NCI-H187 (cell line): ENCODE measurements at regions not wholly inside any gene's neighbourhood (a gene's known extent, or its start where the extent isn't known, plus 50 kb on each side); places are given as distances from the start of the nearest gene placed in this dataset.

Source experiments
- DNase-seq, 2 experiments: peaks; one replicate each; lab custom pipeline; 2025; lab: John Stamatoyannopoulos, UW

GRCh38 chr2:120866071-120866470 is 130.4 kb downstream of the GLI2 start:
- no peak for DNase-seq

DNA sequence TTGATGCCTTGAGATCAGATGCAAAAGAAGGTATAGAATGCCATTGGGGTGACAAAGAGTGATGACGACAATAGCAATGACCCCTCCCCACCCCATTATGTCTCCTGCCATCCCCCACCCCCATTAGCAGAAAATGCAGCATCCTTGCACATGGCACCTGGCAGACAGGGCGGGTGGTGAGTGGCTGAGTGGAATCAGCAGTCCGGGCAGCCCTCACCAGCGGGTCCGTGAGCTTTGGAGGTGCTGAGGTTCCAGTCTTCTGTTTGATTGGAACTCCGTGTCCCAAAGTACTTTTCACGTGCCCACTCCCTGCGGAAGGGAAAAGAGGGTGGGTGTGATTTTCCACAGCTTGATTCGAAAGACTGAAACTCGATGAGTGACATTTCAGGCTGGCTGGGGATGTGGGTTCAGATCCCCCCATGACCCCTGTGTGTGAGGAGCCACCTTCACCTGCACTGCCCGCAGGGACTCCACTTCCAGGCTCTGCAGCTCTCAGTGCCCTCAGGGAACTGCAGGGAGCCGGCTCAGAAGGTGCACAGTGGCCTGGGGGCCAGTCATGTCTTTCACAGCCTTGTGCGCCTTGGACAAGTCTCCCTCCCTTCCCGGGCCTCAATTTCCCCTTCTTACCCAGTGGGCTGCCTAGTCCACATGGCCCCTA is 130.9 kb downstream of the GLI2 start:
- no peak for DNase-seq

- no peak for DNase-seq
Measured at GRCh38 chr2:120867290-120868241, 131.9 kb downstream of the GLI2 start.

GRCh38 chr2:120868366-120868765 is 132.7 kb downstream of the GLI2 start:
- DNase-seq: no peak

DNA sequence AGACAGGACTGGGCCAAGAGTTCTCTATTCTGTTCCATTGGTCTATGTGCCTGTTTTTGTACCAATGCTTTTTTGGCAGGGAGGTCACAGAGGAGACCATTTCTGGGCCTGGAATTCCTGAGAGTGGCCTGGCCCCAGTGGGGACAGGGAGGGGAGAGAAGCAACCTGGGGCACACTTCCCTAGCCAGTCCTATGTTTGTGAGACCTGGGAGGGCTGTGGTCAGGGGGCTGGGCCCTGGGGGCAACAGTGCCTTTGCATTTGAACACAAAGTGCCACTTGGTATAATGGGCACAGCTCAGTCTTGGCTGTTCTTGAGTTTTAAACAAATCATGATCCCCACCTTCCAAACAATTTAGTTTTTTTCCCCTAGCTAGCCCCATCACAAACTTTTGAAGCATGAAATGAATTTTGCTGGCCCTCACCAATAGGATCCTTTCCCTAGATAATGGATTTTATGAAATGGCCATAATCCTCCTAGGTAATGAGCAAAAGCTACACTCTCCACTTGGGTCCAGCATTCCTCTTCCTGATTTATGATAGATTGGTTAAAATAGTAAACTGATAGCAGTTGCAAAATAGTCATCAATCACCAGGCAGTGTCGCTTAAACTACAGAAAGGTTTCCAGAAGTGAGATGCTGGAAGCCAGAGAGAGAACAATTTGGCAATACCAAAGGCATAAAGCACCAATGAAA is 133.5 kb downstream of the GLI2 start:
- no peak for DNase-seq

DNA sequence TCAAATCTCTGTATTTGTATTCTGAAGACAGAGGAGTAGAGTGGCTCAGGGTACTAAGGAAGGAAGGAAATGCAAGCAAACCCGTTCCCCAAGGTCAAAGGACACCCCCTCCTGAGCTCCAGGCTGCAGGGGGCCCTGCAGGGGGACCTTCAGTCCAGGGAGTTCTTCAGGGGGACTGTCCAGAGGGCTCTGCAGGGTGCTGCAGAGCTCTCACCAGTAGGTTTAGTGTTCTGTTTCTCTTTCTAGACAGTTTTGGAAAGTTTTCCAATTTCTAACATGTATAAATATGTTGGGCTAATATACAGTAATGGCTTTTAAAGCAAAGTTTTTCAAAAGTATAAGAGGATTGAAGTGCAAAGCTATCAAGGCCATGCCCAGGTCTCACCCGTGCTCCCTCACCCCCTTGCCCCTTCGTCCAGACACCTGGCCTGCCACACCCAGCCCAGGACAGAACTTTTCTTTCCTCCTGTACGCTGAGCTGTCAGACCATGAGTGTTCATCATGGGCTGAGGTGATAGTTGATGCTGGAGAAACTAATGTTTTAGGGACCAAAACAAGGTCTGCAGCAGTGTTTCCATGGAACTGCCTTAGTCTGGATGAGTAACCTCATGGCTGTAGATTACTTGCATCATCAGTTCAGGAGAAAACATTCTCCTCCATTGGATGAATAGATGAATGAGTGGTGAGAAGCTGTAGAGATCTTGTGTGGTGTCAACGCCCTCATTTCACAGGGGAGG is 134.2 kb downstream of the GLI2 start:
- DNase-seq: no peak

- no peak for DNase-seq
Measured at GRCh38 chr2:120870467-120870788, 134.8 kb downstream of the GLI2 start.

- DNase-seq: no peak
Measured at GRCh38 chr2:120871016-120871635, 135.5 kb downstream of the GLI2 start.

DNA sequence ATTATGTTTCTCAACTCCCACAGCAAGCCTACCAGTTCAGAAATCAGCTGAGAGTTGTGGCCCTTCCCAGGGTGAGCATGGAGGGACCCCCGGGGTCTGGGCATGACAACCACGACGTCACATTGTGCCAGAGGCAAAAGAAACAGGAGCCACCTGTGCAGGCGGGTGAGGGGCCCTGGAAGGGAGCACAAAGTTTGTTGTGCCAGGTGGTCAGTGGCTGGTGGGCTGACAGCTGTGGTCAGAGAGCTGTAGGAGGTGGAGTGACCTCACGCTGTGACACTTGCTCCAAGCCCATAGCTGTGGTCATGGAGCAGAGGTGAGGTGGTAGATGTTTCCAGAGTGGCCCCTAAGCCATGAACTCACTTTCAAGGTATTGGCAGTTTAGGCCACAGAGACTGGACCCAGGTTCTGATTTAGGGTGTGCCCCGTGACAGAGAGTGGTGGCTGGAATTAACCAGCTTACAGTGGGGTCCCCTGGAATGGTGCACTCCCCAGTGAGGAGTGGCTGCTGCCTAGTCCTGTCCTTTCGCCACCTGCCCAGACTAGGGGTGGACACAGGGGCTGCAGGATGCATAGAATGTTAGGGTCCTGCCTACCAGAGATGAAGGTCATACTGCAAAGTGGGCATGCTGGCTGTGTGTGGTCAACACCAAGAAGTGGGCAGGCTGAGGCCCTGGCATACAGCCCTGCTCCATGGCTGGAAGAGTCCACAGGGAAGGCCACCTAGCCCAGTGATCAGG is 136.4 kb downstream of the GLI2 start:
- DNase-seq: no peak

DNA sequence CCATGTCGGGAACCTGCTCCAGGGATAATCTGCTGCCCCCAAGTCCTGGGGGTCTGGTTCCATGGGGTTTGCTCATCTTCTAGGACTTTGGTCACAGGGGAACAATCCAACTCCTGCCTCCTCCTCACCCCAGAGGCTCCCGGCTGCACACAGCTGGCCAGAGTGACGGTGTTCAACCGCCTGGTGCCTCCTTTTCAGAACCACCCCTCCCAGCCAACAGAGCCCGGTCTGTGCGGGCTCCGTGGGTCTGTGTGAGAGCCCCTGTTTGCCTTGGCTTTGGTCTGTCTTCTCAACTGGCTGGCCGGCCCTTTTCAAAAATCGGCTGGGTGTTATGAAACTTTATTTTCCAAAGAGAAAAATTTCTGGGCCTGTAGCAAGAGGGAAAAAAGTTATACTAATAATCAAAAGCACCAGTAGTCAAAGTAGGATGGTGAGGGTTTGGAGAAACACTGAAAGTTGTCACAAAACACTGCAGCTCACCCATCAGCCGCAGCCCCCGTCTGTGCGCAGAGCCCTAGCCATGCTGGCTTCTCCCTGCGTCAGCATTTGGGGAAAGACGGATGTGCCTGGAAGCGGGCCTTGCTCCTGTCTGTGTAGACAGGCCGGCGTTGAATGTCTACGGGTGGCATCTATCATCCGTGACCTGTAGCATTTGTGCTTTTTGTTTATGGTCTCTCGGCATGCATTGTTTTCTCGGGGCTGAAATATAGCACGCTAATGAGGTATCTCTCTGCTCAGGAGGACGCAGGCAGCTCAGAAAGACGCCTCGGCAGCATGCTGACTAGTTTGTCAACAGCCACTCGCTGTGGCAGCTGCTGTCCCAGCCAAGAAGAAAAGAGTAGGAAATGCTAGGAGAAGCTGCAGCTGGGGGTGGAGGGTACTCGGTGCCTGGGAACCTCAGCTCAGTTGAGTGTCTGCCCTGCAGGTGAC is 138.6 kb downstream of the GLI2 start:
- DNase-seq: peak in 1 of 2 experiments; percentile 20

DNA sequence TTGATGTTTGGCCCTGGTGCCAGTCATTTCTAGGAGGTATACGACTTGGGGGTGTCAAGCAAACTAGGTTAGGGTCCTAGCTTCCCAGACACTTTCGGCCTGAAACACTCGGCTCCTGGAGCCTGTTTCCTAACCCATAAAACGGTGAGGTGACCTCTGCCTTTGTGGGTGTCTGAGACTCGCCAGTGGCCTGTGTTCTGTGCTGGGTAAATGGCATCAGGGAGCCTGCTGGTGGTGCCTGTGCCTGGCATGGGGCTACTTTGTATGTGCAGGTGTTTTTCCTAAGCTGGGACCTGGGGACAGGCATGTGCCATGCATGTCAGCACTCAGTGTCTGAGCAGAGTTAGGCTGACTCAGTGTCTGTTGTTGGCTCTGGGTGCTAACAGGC is 139.2 kb downstream of the GLI2 start:
- no peak for DNase-seq

DNA sequence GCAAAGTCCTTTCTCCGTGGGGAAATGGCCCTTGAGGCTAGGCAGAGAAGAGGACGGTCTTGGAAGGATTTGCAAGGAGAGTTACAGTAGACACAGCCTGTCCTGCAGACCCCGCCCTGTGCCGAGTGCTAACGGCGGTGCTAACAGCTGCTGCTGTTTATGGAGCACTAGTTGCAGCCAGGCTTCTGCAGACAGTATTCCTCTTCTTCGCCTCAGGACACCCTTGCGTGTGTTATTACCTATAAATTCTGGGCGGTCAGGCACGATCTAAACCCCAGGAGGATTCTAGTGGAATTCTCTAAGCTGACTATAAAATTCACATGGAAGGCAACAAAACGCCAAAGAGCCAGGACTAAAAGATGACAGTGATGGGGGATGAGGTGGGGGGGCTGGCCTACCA is 139.8 kb downstream of the GLI2 start:
- no peak for DNase-seq

- no peak for DNase-seq
Measured at GRCh38 chr2:120876526-120877280, 141.0 kb downstream of the GLI2 start.

GRCh38 chr2:120877409-120877808 is 141.7 kb downstream of the GLI2 start:
- DNase-seq: no peak

DNA sequence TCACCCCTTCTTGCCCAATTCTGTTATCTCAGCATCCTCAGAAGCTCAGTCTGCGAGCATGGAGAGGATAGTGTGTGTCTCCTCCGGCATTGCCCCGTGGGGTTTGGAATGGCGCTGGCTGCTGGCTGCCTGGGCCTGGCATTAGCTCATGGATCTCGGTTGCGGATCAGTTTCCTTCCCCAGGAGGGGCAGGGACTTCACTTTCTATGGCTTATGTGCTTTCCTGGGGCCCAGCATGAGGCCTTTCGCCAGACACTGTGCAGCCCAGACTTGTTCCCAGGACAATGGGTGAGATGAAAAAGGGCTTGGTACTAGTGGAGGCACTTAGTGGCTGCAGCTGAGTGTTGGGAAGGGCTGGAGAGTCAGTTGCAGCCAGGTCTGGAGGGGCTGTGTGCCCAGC is 143.3 kb downstream of the GLI2 start:
- peak; percentile 50 to 68 for DNase-seq

- peak; percentile 27 to 68 for DNase-seq
Measured at GRCh38 chr2:120879431-120880295, 144.0 kb downstream of the GLI2 start.

DNA sequence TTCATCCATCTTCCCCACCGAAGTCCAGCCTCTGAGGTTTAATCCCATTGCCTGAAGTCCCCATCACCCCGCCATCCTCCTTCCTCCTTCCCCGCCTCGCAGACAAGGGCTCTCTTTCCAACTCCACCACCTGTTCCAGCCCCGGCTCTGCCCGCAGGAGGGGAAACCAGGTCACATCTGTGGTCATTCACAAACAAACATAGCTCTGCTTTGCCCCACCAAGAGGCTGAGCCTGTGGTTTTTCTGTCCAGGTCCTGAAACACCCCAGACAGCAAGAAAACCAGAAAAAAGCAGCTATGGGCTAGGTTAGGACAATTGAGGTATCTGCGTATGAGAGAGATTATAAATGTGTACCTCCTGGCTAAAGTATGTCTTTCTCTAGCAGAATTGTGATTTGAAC is 144.7 kb downstream of the GLI2 start:
- DNase-seq: no peak
